ENCODE measurements at regions not wholly inside any gene's neighbourhood (a gene's known extent, or its start where the extent isn't known, plus 50 kb on each side); places are given as distances from the start of the nearest gene placed in this dataset.

DNA sequence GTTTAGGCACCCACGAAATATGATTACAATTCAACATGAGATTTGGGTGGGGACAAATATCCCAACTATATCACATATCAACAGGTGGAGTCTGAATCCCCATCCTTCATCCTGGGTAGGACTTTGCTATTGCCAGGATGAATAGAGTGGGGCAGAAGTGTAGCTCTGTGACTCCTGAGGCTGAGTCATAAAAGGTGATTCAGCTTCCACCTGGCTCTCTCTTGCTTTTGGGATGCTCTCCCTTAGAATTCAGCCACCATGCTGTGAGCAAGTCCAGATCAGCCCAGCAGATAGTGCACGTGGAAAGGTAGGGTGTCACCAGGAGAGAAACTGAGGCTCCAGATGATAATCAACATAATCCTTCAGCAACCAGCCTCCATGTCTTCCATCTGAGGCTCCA lies 193.8 kb upstream of the BCOR start:
- no peaks in the 10 kb centered on the region for H3K9me3 ChIP-seq (ENCODE audit: low read length)
- FAIRE-seq = no peak
- POLR2A ChIA-PET = no interaction called here
- no peak overlapping the region for H3K4me3 ChIP-seq (replicated peaks in 1 of 3; ENCODE audit: insufficient read depth in 1 of 3, low read depth in 2 of 3, low read length in 3 of 3)
- no peak overlapping the region for H3K27ac ChIP-seq (ENCODE audit: extremely low read length, insufficient read depth, low read length)
- H2AFZ ChIP-seq (ENCODE audit: low read length) = no peak overlapping the region
- peaks cover 0 to 2% of the 10 kb centered on the region in 2 experiments; a peak in 1 of 5 replicates for H3K27me3 ChIP-seq (ENCODE audit: control insufficient read depth in 1 of 2, insufficient read depth in 2 of 2, low read length in 2 of 2)
- H4K20me1 ChIP-seq (ENCODE audit: insufficient read depth, low read length) = no peaks in the 10 kb centered on the region
- H3K4me2 ChIP-seq (ENCODE audit: low read depth, low read length) = no peak overlapping the region
- in situ Hi-C loops (cut with HindIII; ENCODE audit: extremely low pct_ligation_motif_present, low pct_unique_long_range_greater_than_20kb) = no loop called here
- ATAC-seq = no peak
- H3K4me1 ChIP-seq (ENCODE audit: insufficient read depth, low read length) = no peaks in the 10 kb centered on the region
- WGBS (ENCODE audit: low lambda C conversion rate) = 0% methylated on average over 1 of the region's 2 CpGs
- BruUV-seq (replicated peaks) = no TSS peak
- no peak overlapping the region for H3K9ac ChIP-seq (ENCODE audit: insufficient read depth, low read depth, low read length)
- TF ChIP-seq, protein P1, sequence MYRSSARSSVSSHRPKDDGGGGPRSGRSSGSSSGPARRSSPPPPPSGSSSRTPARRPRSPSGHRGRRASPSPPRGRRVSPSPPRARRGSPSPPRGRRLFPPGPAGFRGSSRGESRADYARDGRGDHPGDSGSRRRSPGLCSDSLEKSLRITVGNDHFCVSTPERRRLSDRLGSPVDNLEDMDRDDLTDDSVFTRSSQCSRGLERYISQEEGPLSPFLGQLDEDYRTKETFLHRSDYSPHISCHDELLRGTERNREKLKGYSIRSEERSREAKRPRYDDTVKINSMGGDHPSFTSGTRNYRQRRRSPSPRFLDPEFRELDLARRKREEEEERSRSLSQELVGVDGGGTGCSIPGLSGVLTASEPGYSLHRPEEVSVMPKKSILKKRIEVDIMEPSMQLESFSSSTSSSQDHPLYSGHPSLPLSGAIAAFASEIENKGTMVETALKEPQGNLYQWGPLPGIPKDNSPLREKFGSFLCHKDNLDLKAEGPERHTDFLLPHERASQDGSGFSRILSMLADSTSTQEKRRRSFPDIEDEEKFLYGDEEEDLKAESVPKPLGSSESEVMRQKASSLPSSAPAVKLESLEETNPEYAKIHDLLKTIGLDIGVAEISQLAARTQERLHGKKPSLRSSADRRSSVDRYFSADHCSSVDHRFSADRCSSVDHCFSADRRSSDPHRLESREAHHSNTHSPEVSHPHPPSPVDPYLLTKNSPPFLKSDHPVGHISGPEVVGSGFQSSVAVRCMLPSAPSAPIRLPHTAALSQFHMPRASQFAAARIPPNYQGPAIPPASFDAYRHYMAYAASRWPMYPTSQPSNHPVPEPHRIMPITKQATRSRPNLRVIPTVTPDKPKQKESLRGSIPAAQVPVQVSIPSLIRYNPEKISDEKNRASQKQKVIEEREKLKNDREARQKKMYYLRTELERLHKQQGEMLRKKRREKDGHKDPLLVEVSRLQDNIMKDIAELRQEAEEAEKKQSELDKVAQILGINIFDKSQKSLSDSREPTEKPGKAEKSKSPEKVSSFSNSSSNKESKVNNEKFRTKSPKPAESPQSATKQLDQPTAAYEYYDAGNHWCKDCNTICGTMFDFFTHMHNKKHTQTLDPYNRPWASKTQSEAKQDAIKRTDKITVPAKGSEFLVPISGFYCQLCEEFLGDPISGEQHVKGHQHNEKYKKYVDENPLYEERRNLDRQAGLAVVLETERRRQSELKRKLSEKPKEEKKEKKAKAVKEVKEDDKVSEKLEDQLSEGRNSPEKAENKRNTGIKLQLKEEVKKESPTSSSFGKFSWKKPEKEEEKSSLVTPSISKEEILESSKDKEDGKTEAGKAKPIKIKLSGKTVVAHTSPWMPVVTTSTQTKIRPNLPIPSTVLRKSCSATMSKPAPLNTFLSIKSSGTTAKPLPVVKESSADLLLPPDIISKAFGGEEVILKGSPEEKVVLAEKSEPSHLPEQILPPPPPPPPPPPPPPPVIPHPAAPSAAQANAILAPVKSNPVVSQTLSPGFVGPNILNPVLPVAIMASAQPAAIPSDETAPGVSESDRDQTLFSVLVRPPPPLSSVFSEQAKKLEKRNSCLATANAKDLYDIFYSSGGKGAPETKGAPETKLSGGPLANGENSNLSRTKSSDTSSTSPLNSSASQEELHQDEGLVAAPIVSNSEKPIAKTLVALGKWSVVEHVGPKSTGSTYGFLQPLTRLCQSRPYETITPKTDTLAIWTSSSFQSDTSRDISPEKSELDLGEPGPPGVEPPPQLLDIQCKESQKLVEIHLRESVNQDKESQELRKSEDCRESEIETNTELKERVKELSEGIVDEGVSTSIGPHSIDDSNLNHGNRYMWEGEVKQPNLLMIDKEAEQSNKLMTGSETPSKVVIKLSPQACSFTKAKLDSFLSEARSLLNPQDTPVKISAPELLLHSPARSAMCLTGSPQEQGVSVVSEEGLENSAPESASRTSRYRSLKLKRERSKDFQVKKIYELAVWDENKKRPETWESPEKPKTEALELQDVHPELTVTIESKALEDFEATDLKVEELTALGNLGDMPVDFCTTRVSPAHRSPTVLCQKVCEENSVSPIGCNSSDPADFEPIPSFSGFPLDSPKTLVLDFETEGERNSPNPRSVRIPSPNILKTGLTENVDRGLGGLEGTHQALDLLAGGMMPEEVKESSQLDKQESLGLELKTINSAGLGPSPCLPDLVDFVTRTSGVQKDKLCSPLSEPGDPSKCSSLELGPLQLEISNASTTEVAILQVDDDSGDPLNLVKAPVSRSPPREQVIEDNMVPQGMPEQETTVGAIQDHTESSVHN (CRISPR knock-in tag; IDR thresholded peaks at IDR 0.05) = no peak
- no peak for TF ChIP-seq SMAD1 (CRISPR knock-in tag; IDR thresholded peaks at IDR 0.05; ENCODE audit: borderline replicate concordance, low read depth)
- TF ChIP-seq, protein P2, sequence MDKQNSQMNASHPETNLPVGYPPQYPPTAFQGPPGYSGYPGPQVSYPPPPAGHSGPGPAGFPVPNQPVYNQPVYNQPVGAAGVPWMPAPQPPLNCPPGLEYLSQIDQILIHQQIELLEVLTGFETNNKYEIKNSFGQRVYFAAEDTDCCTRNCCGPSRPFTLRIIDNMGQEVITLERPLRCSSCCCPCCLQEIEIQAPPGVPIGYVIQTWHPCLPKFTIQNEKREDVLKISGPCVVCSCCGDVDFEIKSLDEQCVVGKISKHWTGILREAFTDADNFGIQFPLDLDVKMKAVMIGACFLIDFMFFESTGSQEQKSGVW (CRISPR knock-in tag; IDR thresholded peaks at IDR 0.05; ENCODE audit: borderline replicate concordance) = no peak
- no peak for TF ChIP-seq GZF1 (CRISPR knock-in tag; IDR thresholded peaks at IDR 0.05)
- no peak for TF ChIP-seq ZNF335 (CRISPR knock-in tag; IDR thresholded peaks at IDR 0.05)
- no peak for TF ChIP-seq SP5 (CRISPR knock-in tag; IDR thresholded peaks at IDR 0.05; ENCODE audit: borderline replicate concordance, low read depth)
- no peak for TF ChIP-seq BRCA1 (CRISPR knock-in tag; IDR thresholded peaks at IDR 0.05)
- TF ChIP-seq FIP1L1 (IDR thresholded peaks at IDR 0.05; ENCODE audit: borderline replicate concordance, insufficient read depth, low read depth, low read length) = no peak
- TF ChIP-seq, protein P3, sequence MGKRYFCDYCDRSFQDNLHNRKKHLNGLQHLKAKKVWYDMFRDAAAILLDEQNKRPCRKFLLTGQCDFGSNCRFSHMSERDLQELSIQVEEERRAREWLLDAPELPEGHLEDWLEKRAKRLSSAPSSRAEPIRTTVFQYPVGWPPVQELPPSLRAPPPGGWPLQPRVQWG (CRISPR knock-in tag; IDR thresholded peaks at IDR 0.05; ENCODE audit: borderline replicate concordance, low read depth) = no peak
- no peak for TF ChIP-seq THAP11 (CRISPR knock-in tag; IDR thresholded peaks at IDR 0.05)
- TF ChIP-seq SALL1 (CRISPR knock-in tag; IDR thresholded peaks at IDR 0.05) = no peak
- no peak for TF ChIP-seq SRSF4 (IDR thresholded peaks at IDR 0.05; ENCODE audit: low read depth, low read length, poor library complexity, severe bottlenecking)
- no peak for TF ChIP-seq ZNF720 (CRISPR knock-in tag; IDR thresholded peaks at IDR 0.05)
- no peak for TF ChIP-seq DNMT3B (CRISPR knock-in tag; conservative IDR thresholded peaks at IDR 0.05)
- TF ChIP-seq NFE2L1 (CRISPR knock-in tag; IDR thresholded peaks at IDR 0.05; ENCODE audit: borderline replicate concordance) = no peak
- CTCF ChIA-PET (ENCODE audit: low intra/inter-chr PET ratio, low total read pairs) = no interaction called here
- intact Hi-C loops (cut with micrococcal nuclease; ENCODE audit: unreplicated experiment) = no loop called here
- no peak for DNase-seq (ENCODE audit: low spot score)
- H3K79me2 ChIP-seq (ENCODE audit: insufficient read depth, low read length) = no peaks in the 10 kb centered on the region
- no peaks in the 10 kb centered on the region for H3K36me3 ChIP-seq (replicated peaks in 1 of 2; ENCODE audit: control insufficient read depth in 1 of 2, insufficient read depth in 2 of 2, low read length in 2 of 2)

Data from HepG2 (cell line).